KOPT-K1 (cell line): ENCODE measurements at regions not wholly inside any gene's neighbourhood (a gene's known extent, or its start where the extent isn't known, plus 50 kb on each side); places are given as distances from the start of the nearest gene placed in this dataset.

Experiments used
- H3K27ac ChIP-seq: fragments of 200-600 bp; sonication (generic); 2 replicates; pipeline ENCODE4 v1.5.1; 2016; ENCODE audit warnings: antibody characterized with exemption, mild to moderate bottlenecking, low read depth, low read length; ENCODE audit not compliant: poor library complexity, severe bottlenecking
- H3K36me3 ChIP-seq: fragments of 200-600 bp; sonication (generic); 2 replicates; pipeline ENCODE4 v1.5.1; 2017; ENCODE audit warnings: antibody characterized with exemption, mild to moderate bottlenecking, low read length, moderate library complexity; ENCODE audit not compliant: insufficient read depth
- H3K9me3 ChIP-seq: fragments of 200-600 bp; sonication (generic); 2 replicates; pipeline ENCODE4 v1.5.1; 2017; ENCODE audit warnings: antibody characterized with exemption, low read length, mild to moderate bottlenecking; ENCODE audit not compliant: insufficient read depth, poor library complexity, severe bottlenecking

- H3K27ac ChIP-seq: no peak overlapping the region
- H3K9me3 ChIP-seq: no peaks in the 10 kb centered on the region
- no peaks in the 10 kb centered on the region for H3K36me3 ChIP-seq
Measured at GRCh38 chr13:105952233-105952972, 583.1 kb downstream of the EFNB2 start.

GRCh38 chr13:105948143-105948542 lies 587.3 kb downstream of the EFNB2 start:
- H3K9me3 ChIP-seq: no peaks in the 10 kb centered on the region
- no peaks in the 10 kb centered on the region for H3K36me3 ChIP-seq
- H3K27ac ChIP-seq: no peak overlapping the region

- no peaks in the 10 kb centered on the region for H3K36me3 ChIP-seq
- H3K9me3 ChIP-seq: no peaks in the 10 kb centered on the region
- H3K27ac ChIP-seq: no peak overlapping the region
Measured at GRCh38 chr13:105940882-105941281, 594.6 kb downstream of the EFNB2 start.

GRCh38 chr13:105937451-105937850 lies 598.0 kb downstream of the EFNB2 start:
- Histone ChIP-seq H3K9me3 (no peaks in the 10 kb centered on the region), H3K27ac (no peak overlapping the region), H3K36me3 (no peaks in the 10 kb centered on the region)

- Histone ChIP-seq H3K36me3 (no peaks in the 10 kb centered on the region), H3K27ac (no peak overlapping the region), H3K9me3 (no peaks in the 10 kb centered on the region)
Measured at GRCh38 chr13:105936816-105937215, 598.6 kb downstream of the EFNB2 start.

GRCh38 chr13:105929505-105929904 lies 606.0 kb downstream of the EFNB2 start:
- H3K36me3 ChIP-seq: no peaks in the 10 kb centered on the region
- no peaks in the 10 kb centered on the region for H3K9me3 ChIP-seq
- H3K27ac ChIP-seq: no peak overlapping the region

- H3K27ac ChIP-seq: no peak overlapping the region
- no peaks in the 10 kb centered on the region for H3K36me3 ChIP-seq
- no peaks in the 10 kb centered on the region for H3K9me3 ChIP-seq
Measured at GRCh38 chr13:105928901-105929300, 606.6 kb downstream of the EFNB2 start.

GRCh38 chr13:105928048-105928447 lies 607.4 kb downstream of the EFNB2 start:
- Histone ChIP-seq H3K36me3 (no peaks in the 10 kb centered on the region), H3K27ac (no peak overlapping the region), H3K9me3 (no peaks in the 10 kb centered on the region)

- H3K27ac ChIP-seq: no peak overlapping the region
Measured at GRCh38 chr13:105925496-105925895, 610.0 kb downstream of the EFNB2 start.

GRCh38 chr13:105921711-105922110 lies 613.8 kb downstream of the EFNB2 start:
- Histone ChIP-seq H3K9me3 (no peaks in the 10 kb centered on the region), H3K36me3 (no peaks in the 10 kb centered on the region), H3K27ac (no peak overlapping the region)

More at GRCh38 chr13:105925496-105925895, 610.0 kb downstream of the EFNB2 start:
- Histone ChIP-seq H3K9me3 (no peaks in the 10 kb centered on the region), H3K36me3 (no peaks in the 10 kb centered on the region)

GRCh38 chr13:105920370-105920769 lies 615.1 kb downstream of the EFNB2 start:
- no peak overlapping the region for H3K27ac ChIP-seq
- no peaks in the 10 kb centered on the region for H3K9me3 ChIP-seq
- no peaks in the 10 kb centered on the region for H3K36me3 ChIP-seq

GRCh38 chr13:105918842-105919741 lies 616.4 kb downstream of the EFNB2 start:
- no peaks in the 10 kb centered on the region for H3K9me3 ChIP-seq
- no peak overlapping the region for H3K27ac ChIP-seq
- no peaks in the 10 kb centered on the region for H3K36me3 ChIP-seq

GRCh38 chr13:105915146-105915850 lies 620.2 kb downstream of the EFNB2 start:
- no peak overlapping the region for H3K27ac ChIP-seq
- H3K36me3 ChIP-seq: no peaks in the 10 kb centered on the region
- H3K9me3 ChIP-seq: no peaks in the 10 kb centered on the region

GRCh38 chr13:105914291-105915036 lies 621.0 kb downstream of the EFNB2 start:
- Histone ChIP-seq H3K36me3 (no peaks in the 10 kb centered on the region), H3K27ac (no peak overlapping the region), H3K9me3 (no peaks in the 10 kb centered on the region)
